ENCODE measurements at regions not wholly inside any gene's neighbourhood (a gene's known extent, or its start where the extent isn't known, plus 50 kb on each side); places are given as distances from the start of the nearest gene placed in this dataset.

DNA sequence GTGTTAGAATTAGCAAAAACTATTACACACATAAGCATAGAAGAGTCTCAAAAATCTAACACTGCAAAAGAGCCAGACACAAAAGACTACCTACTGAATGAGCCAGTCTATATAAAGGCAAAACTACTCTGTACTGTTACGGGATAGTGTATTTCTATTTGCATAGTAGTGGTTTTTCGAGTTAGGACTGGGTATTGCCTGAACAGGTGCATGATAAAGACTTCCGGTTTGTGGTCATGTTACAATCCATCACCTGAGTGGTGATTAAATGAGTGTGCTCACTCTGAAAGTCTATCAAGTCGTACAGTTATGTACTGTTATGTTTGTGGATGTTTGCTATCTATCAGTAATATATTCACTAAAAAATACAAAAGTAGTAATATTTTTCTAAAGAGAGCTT is 523.3 kb upstream of the SYT4 start:
- TF ChIP-seq, protein P1, sequence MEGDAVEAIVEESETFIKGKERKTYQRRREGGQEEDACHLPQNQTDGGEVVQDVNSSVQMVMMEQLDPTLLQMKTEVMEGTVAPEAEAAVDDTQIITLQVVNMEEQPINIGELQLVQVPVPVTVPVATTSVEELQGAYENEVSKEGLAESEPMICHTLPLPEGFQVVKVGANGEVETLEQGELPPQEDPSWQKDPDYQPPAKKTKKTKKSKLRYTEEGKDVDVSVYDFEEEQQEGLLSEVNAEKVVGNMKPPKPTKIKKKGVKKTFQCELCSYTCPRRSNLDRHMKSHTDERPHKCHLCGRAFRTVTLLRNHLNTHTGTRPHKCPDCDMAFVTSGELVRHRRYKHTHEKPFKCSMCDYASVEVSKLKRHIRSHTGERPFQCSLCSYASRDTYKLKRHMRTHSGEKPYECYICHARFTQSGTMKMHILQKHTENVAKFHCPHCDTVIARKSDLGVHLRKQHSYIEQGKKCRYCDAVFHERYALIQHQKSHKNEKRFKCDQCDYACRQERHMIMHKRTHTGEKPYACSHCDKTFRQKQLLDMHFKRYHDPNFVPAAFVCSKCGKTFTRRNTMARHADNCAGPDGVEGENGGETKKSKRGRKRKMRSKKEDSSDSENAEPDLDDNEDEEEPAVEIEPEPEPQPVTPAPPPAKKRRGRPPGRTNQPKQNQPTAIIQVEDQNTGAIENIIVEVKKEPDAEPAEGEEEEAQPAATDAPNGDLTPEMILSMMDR (IDR thresholded peaks at IDR 0.05 in 2 of 3, conservative IDR thresholded peaks at IDR 0.05 in 1 of 3; ENCODE audit: borderline replicate concordance in 1 of 3, insufficient read depth in 1 of 3, low read depth in 2 of 3, low read length in 2 of 3): no peak
- TF ChIP-seq, protein P2, sequence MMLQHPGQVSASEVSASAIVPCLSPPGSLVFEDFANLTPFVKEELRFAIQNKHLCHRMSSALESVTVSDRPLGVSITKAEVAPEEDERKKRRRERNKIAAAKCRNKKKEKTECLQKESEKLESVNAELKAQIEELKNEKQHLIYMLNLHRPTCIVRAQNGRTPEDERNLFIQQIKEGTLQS (IDR thresholded peaks at IDR 0.05): no peak
- TF ChIP-seq SIN3A (IDR thresholded peaks at IDR 0.05; ENCODE audit: low read depth) (no peak), POLR2A (IDR thresholded peaks at IDR 0.05; ENCODE audit: borderline replicate concordance, extremely low read depth, insufficient read depth, insufficient read length) (no peak), SRF (IDR thresholded peaks at IDR 0.05; ENCODE audit: low read depth) (no peak), RAD21 (IDR thresholded peaks at IDR 0.05; ENCODE audit: low read depth) (no peak), POLR2AphosphoS5 (IDR thresholded peaks at IDR 0.05; ENCODE audit: low read depth, low read length) (no peak), CEBPB (IDR thresholded peaks at IDR 0.05; ENCODE audit: low read depth) (no peak)
- TF ChIP-seq, protein P3, sequence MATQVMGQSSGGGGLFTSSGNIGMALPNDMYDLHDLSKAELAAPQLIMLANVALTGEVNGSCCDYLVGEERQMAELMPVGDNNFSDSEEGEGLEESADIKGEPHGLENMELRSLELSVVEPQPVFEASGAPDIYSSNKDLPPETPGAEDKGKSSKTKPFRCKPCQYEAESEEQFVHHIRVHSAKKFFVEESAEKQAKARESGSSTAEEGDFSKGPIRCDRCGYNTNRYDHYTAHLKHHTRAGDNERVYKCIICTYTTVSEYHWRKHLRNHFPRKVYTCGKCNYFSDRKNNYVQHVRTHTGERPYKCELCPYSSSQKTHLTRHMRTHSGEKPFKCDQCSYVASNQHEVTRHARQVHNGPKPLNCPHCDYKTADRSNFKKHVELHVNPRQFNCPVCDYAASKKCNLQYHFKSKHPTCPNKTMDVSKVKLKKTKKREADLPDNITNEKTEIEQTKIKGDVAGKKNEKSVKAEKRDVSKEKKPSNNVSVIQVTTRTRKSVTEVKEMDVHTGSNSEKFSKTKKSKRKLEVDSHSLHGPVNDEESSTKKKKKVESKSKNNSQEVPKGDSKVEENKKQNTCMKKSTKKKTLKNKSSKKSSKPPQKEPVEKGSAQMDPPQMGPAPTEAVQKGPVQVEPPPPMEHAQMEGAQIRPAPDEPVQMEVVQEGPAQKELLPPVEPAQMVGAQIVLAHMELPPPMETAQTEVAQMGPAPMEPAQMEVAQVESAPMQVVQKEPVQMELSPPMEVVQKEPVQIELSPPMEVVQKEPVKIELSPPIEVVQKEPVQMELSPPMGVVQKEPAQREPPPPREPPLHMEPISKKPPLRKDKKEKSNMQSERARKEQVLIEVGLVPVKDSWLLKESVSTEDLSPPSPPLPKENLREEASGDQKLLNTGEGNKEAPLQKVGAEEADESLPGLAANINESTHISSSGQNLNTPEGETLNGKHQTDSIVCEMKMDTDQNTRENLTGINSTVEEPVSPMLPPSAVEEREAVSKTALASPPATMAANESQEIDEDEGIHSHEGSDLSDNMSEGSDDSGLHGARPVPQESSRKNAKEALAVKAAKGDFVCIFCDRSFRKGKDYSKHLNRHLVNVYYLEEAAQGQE (IDR thresholded peaks at IDR 0.05; ENCODE audit: low read depth): no peak

Measured in HCT116 (cell line).